ENCODE measurements at regions not wholly inside any gene's neighbourhood (a gene's known extent, or its start where the extent isn't known, plus 50 kb on each side); places are given as distances from the start of the nearest gene placed in this dataset.
"Not testable (repeated sequence)": the region's sequence is repeated elsewhere in the genome, so short reads cannot be mapped to it uniquely, and the experiment has no call there.

DNA sequence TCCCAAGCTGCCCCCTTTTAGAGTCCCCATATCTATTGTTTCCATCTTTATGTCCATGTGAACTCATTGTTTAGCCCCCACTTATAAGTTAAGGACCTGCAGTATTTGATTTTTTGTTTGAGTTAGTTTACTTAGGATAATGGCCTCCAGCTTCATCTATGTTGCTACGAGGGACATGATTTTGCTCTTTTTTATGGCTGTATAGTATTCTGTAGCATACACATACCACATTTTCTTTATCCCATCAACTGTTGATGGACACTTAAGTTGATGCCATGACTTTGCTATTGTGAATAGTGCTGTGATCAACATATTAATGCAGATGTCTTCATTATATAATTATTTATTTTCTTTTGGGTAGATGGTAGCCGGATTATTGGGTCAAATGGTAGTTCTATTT lies 576.9 kb downstream of the ANKRD7 start:
- DNase-seq (ENCODE audit: low spot score), result no peak

DNA sequence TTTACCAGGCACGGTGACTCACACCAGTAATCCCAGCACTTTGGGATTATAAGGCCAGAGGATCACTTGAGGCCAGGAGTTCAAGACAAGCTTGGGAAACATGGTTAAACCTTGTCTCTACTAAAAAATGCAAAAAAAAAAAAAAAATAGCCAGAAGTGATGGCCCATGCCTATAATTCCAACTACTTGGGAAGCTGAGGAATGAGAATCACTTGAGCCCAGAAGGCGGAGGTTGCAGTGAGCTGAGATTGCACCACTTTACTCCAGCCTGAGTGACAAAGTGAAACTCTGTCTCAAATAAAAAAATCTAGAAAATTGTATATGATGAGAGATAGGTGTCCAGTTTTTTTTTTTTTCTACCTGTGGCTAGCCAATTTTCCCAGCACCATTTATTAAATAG lies 578.2 kb downstream of the ANKRD7 start:
- DNase-seq (ENCODE audit: low spot score), result no peak

DNA sequence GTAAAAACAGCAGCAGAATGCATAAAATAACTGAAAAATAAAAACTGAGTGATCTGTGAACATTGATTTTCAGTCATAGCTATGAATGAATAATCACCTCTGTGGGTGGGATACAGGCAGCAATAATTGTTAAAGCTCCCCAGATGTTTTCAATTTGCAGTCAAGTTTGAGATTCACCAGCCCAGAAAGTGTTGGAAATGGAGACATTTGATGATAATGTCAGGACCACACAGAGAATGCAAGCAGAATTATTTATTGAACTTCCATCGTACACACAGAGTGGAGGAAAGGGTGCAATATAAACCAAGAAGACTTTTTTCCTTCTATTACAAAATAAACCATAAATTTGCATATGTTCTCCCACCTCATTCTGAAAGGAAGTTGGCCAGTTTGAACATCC lies 601.7 kb downstream of the ANKRD7 start:
- no peak for DNase-seq (ENCODE audit: low spot score)

DNA sequence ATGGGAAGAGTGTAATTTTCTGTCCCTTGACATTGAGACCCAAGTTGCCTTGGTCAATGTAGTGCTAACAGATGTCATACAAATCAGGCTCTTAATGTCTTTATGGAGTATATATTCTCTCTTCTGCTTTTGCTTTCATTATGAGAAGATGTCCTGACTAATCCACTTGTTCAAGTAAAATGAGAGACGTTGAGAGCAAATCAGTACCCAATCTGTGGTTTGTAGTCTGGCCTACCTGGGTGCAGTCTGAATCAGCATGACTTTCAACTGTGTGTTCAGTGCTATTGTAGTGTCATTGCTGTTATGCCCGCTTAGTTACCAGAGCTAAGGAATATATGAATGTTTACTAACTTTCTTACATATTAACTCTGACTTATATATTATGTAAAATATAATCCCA lies 612.4 kb downstream of the ANKRD7 start:
- no peak for DNase-seq (ENCODE audit: low spot score)

DNA sequence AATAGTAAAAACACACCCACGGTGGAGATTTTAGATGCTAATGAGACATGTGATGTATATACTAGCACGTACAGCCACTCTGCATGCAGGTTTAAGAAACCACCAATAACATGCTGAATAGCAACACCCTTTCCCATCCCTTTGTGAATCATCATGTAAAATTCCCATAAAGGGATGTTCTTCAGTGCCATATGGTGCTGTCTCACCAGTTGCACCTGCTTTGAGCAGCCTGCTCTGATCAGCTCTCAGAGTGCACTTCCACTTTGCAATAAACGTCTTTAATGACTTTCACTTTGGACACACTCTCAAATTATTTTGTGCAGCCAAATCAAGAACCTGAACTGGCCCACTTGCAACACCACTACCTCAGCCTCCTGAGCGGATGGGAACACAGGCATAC lies 615.0 kb downstream of the ANKRD7 start:
- DNase-seq (ENCODE audit: low spot score), result no peak

DNA sequence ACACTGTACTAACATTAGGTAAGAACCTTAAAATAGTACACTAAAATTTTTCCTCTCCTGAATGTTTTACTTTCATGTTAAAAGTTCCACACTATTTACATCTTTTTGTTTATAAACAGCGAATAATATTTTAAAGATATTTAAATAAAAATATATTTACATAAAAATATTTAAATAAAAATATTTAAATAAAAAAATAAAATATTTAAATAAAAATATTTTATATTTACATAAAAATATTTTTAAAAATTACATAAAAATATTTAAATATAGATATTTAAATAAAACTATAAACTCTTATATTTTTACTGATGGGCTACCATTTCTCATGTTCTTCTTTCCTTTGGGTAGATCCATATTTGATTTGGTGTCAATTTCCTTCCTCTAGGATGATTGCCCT lies 619.0 kb downstream of the ANKRD7 start:
- DNase-seq (ENCODE audit: low spot score), result no peak

DNA sequence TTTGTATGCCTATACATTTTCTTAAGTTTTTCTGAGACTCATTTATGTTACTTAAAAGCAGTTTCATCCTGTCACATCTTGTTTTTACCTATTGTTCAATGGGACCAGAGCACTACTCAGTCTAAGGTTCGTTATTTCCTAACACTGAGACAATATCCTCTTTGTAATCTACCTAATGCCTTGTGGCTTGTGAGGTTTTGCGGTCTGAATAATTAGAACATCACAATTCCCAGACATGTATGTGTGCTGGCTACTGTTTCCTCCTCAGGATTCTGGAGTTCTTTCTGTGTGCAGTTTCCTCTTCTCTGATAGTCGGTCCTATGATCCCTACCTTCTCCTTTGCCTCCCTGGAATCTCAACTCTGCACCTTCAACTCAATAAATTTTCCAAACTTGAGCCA lies 620.2 kb downstream of the ANKRD7 start:
- DNase-seq (ENCODE audit: low spot score), result no peak

DNA sequence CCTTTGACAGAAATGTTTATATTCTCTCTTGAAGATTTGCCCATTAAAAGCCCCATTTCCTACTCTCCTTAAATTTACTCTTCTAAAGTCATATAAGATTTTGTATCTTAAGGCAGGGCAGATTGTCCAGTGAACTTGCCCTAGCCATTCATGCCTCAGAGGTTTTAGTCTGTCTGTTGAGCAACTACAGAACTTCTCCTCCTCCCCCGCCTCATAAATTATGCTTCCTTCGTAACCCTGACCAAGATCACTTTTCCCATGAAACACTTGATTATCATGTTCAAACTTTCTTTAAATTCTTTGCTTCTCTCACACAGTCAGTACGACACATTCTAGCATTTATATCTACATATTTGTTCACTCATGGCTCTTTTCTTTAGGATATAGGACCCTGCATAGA lies 621.3 kb downstream of the ANKRD7 start:
- DNase-seq (ENCODE audit: low spot score), result no peak

DNA sequence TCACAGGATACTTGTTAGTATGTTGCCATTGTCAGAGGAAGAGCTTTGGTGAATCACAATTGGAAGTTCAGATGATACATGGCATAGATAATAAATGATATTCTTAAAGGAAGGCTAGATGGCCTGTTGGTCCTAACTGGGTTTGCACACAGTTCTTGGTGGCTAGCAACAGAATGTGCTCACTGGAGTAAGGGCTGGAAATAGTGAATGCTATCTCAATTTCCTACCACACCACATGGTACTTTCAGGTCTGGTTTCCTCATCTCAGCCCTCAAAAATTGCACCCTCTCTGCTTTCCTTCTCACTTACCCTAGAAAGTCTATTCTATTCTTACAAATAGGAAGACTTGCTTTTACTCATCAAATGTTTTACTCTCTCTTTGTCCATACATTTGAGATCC lies 622.5 kb downstream of the ANKRD7 start:
- DNase-seq (ENCODE audit: low spot score), result no peak

DNA sequence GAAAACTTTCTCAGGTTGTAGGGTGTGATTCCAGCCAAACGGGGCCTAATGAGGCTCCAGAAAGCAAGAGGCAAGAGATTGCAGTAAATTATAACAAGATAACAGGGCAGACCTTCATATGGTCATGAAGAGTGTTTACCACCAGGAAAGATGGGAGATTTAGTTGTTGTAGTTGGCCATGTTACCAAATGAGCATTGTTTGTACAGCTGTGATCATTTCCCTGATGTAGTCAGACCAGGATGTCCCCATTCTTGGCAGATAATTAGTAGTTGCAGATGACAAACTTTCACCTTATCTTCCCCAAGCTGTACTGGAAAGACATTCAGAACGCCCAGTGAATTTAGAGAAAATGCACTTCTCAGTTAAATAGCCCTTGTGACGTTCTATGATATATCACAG lies 630.8 kb downstream of the ANKRD7 start:
- DNase-seq (ENCODE audit: low spot score), result no peak

DNA sequence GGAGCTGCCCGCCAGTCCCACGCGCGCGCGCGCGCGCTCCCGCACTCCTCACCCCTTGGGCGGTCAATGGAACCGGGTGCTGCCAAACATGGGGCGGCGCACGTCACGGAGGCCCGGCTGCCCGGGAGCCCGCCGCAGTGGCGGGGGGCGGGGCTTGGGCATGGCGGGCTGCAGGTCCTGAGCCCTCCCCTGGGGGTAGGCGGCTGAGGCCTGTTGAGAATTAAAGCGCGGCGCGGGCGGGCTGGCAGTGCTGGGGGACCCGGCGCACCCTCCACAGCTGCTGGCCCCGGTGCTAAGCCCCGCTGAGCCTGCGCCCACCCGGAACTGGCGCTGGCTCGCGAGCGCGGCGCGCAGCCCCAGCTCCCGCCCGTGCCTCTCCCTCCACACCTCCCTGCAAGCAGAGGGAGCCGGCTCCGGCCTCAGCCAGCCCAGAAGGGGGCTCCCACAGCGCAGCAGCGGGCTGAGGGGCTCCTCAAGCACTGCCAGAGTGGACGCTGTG lies 634.2 kb downstream of the ANKRD7 start:
- no peak for DNase-seq (ENCODE audit: low spot score)

DNA sequence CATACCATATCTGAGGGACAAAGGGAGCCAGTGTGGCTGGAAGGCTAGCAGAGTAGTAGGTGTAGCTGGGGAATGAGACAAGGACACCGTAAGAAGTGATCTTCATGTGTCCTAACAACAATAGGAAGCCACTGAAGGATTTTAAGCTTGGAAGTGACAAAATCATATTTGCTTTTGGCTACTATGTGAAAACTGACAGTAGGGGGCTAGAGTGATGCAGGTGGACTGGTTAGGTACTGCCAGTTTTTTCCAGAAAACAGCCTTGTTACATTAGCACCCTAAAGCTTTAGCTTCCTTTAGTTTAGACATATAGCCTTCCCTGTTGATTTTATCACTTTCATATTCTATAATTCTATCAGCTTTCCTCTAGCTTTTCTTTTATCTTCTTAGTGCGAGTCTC lies 637.1 kb downstream of the ANKRD7 start:
- DNase-seq (ENCODE audit: low spot score), result no peak

DNA sequence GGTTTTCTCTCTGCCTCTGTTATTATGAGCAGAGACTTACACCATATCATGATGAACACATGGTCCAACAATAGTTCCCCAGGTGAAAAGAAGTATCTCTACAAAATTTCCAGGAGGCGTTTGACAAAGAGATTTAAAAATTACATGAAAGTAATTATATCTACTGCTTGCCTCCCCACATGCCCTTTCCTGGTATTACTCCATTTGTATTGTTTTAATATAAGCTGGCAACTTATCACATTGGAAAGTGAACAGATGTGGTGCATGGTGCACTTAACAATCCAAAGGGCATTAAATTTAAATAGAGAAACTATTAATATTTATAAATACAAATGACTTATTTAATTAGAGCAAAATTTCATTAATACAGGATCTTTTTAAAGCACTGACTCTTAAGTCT lies 638.2 kb downstream of the ANKRD7 start:
- no peak for DNase-seq (ENCODE audit: low spot score)

DNA sequence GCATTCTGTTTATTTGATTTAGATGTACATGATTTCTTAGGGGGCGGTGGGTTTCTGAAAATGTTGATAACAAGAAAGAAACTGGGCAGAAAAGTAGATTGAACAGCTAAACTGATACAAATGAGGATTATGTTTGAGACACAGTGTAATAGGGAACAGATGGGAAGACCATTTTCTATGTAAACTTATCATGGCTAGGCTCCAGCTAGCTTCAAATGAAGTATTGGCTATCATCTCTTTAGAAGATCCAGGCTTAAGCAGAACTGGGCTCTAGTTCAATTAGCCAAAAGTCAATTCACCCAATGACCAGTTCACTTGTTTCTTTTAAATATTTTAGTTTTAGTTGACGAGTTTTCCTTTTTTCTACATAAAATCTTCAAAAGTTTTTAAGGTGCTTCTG lies 639.5 kb downstream of the ANKRD7 start:
- no peak for DNase-seq (ENCODE audit: low spot score)

DNA sequence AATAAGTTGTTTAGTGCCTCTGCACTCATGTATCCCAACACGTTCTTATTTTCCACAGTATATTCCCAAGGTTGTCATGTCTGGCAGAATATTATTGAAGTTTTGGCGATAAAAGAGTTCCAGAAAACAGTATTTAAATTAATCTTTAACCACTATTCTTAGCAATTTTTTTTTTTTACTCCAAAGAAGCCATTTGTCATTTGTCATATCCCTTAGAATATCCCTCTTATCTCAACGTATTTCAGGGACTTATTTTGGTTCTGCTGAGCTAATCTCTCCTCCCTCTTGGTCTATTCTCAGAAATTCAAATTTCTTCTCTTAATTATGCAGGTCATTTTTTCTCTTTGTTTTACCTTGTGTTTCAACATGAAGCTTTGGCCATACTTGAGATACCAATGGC lies 643.4 kb downstream of the ANKRD7 start:
- no peak for DNase-seq (ENCODE audit: low spot score)

DNA sequence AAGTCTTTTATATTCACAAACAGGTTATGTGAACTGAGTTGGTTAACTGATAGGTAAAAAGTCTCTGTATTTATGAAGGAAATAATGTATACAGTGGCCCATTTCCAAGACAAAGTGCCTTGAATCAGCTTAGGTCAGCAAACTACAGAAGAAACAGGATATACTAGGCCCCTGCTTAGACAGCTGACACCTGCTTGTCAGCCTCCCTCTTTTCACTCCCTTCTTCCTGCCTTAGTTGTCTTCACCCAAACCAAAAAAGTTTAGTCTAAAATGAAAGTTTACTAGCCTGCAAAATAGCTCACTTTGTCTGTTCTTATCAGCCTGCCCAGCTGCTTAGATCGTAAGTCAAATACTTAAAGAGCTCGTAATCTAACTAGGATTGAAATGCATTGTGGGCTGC lies 644.6 kb downstream of the ANKRD7 start:
- DNase-seq (ENCODE audit: low spot score), result not testable (repeated sequence)

DNA sequence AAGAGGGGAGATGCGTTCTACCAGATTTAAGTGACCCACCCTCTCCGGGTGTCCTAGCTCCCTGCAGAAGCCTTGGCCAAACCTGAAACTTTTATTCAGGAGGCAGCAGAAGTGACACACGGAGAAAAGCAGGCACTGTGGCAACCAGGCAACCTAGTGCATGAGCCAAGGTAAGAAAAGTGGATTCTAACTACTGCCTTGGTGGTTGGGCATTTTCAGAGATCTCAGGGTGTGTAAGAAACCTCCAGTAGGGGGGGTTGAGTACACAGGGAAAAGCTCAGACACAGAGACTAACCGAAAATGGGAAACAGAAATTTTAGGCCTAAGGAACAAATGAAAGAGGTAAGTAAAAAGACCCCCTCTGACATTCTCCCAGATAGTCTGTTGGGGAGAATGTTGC lies 645.7 kb downstream of the ANKRD7 start:
- DNase-seq (ENCODE audit: low spot score), result no peak

DNA sequence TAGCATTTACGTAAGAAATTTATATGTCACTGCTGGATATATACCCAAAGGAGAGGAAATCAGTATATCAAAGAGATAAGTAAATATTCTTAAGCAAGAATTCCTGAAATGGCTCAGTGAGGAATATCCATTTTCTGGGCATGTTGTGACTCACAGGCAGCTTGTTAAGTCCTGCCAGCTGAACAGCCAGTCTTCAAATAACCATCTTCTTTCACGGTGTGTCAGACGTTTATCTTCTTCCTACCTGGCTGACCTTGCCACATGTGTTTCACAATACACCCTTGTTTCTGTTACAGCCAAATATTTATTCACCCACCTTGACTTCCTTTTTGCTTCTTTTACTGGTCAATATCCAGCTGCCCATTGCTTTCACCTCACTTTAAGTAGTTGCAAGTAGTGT lies 648.1 kb downstream of the ANKRD7 start:
- DNase-seq (ENCODE audit: low spot score), result no peak

DNA sequence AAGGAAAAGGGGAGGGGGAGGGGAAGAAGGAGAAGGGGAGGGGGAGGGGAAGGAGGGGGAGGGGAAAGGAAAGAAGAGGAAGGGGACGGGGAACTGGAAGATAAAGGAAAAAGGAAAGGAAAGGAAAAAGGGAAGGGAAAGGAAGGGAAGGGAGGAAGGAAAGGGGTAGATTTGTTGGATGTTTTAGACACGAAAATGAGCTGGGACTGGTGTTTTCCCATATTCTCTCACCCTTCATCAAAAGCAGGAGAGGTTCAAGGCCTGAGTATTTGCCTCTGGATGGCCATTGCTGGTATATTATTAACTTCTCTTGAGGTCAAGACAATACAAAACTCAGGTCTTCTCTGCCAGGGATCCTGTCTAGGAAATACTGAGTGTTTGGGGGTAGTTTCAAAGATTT lies 652.7 kb downstream of the ANKRD7 start:
- DNase-seq (ENCODE audit: low spot score), result no peak

DNA sequence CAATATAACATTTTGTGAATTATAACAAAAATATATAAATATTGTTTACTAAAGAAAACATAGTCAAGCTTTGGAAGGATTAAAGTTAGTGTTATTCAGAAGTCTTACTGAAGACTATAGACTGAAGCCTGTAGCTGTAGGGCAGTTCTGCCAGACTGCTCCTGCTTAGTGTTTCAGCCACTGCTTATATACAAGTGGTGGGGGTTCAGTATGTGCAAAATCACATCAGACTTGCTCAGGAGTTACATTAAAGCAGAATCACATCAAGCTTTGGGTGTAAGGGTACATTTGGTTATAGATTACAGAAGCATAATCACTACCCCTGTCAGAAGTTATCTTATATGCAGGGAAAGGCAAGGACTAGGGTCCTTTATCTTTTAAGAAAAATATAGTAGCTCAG lies 653.8 kb downstream of the ANKRD7 start:
- DNase-seq (ENCODE audit: low spot score), result no peak

DNA sequence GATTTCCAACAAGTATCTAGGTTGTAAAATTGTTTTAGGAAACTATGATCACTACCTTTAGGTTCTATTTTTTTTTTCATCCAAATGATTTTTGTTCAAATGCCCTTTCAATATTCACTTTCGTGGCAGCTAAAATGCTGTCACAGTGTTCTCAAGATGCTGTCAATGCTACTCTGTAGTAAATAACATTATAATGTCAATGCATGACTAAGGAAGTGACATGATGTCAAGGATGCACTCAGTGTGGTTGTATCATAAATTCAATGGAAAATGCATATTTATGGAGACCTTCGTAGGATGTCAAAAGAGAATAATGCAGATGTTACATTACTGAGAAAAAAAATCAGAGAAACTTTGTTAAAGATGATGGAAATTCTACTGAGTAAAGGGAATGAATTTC lies 673.8 kb downstream of the ANKRD7 start:
- no peak for DNase-seq (ENCODE audit: low spot score)

DNA sequence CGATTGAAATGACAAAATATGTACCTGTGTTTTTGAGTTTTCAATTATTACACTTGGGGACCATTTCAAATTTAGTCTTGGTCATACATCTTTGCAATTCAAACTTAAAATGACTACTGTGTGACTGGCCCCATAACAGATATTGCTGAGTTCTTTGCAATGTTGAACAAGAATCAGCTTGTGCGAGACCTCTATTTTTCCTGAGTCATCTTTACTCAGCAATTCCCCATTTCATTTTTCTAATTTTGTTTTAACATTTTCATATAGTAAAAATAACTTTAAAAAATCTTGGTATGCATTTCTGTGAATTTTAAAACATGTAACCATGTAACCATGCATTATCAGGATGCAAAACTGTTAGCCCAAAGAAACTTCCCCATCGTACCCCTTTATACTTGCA lies 678.1 kb downstream of the ANKRD7 start:
- no peak for DNase-seq (ENCODE audit: low spot score)

DNA sequence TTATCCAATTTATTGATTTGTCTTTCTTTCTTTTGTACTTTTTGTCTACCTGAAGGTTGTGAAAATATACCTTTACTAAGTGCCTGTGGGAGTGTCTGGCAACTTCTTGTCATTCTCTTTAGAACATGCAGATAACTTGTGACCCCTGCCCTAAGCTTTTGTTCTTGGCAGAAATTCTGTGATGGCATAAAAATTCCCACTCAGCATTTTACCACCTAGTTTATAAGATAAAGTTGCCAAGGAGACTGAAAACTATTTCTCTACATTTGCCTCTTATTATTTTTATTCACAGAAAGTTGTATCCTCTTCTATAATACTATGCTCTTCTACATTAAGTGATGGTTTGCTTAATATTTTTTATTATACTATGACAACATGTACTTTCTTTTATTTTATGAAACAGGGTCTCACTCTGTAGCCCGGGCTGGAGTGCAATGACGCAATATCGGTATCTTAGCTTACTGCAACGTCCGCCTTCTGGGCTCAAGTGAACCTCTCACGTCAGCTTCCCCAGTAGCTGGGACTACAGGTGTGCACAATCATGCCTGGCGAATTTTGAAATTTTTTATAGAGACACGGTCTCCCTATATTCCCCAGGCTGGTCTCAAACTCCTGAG lies 683.5 kb downstream of the ANKRD7 start:
- DNase-seq (ENCODE audit: low spot score), result no peak

DNA sequence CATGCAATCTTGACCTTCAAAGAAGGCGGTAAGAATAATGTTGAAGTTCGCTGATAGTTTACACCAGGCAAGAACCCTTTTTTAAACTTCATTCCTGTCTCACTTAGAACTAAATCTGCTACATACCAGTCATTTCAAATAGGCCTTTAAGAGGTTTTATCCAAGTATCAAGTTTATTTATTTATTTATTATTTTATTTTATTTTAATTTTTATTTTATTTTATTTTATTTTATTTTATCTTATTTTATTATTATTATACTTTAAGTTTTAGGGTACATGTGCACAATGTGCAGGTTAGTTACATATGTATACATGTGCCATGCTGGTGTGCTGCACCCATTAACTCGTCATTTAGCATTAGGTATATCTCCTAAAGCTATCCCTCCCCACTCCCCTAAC lies 691.6 kb downstream of the ANKRD7 start:
- not testable (repeated sequence) for DNase-seq (ENCODE audit: low spot score)

DNA sequence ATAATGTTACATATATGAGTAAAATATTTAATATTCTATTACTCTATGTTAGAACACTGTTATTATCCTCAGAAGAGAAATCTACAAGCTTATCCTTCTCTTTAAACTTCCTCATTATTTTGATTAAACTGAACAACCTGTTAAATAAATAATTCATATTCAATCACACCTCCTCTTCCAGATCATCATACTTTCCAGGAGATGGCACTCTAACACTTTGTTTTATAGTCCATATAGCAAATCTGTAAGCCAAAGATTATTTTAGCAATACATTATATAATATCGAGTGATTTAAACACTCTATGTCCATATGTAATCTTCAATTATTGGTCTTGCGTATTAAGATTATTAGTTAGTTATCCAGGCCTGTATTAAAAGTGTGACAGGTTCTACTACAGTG lies 694.1 kb downstream of the ANKRD7 start:
- DNase-seq (ENCODE audit: low spot score), result no peak
